ENCODE measurements at regions not wholly inside any gene's neighbourhood (a gene's known extent, or its start where the extent isn't known, plus 50 kb on each side); places are given as distances from the start of the nearest gene placed in this dataset.

- TF ChIP-seq CTCF (IDR thresholded peaks at IDR 0.05; ENCODE audit: low read depth, low read length), result no peak
- DNase-seq (ENCODE audit: low read depth, low spot score), result no peak
- no peak overlapping the region for H3K4me3 ChIP-seq (ENCODE audit: low read depth, low read length)
- in situ Hi-C loops (cut with HindIII; ENCODE audit: low sequenced_read_pairs), result no loop called here
Observed at GRCh38 chr7:22664988-22665798, 61.8 kb upstream of the IL6 start.

GRCh38 chr7:22663721-22664120, 63.3 kb upstream of the IL6 start:
- no peak for DNase-seq (ENCODE audit: low read depth, low spot score)
- in situ Hi-C loops (cut with HindIII; ENCODE audit: low sequenced_read_pairs), result no loop called here
- H3K4me3 ChIP-seq (ENCODE audit: low read depth, low read length), result no peak overlapping the region
- no peak for TF ChIP-seq CTCF (IDR thresholded peaks at IDR 0.05; ENCODE audit: low read depth, low read length)

- peak; percentile 75 for DNase-seq (ENCODE audit: low read depth, low spot score)
- no peak for TF ChIP-seq CTCF (IDR thresholded peaks at IDR 0.05; ENCODE audit: low read depth, low read length)
- in situ Hi-C loops (cut with HindIII; ENCODE audit: low sequenced_read_pairs), result no loop called here
Observed at GRCh38 chr7:22663357-22663718, 63.7 kb upstream of the IL6 start.

GRCh38 chr7:22662556-22663356, 64.2 kb upstream of the IL6 start:
- in situ Hi-C loops (cut with HindIII; ENCODE audit: low sequenced_read_pairs), result no loop called here
- no peak overlapping the region for H3K4me3 ChIP-seq (ENCODE audit: low read depth, low read length)
- TF ChIP-seq CTCF (IDR thresholded peaks at IDR 0.05; ENCODE audit: low read depth, low read length), result no peak
- no peak for DNase-seq (ENCODE audit: low read depth, low spot score)

More at GRCh38 chr7:22663357-22663718, 63.7 kb upstream of the IL6 start:
- H3K4me3 ChIP-seq (ENCODE audit: low read depth, low read length), result no peak overlapping the region

GRCh38 chr7:22662036-22662435, 65.0 kb upstream of the IL6 start:
- no peak for TF ChIP-seq CTCF (IDR thresholded peaks at IDR 0.05; ENCODE audit: low read depth, low read length)
- no peak overlapping the region for H3K4me3 ChIP-seq (ENCODE audit: low read depth, low read length)
- no peak for DNase-seq (ENCODE audit: low read depth, low spot score)
- in situ Hi-C loops (cut with HindIII; ENCODE audit: low sequenced_read_pairs), result no loop called here

- no peak for DNase-seq (ENCODE audit: low read depth, low spot score)
- TF ChIP-seq CTCF (IDR thresholded peaks at IDR 0.05; ENCODE audit: low read depth, low read length), result no peak
- no peak overlapping the region for H3K4me3 ChIP-seq (ENCODE audit: low read depth, low read length)
- in situ Hi-C loops (cut with HindIII; ENCODE audit: low sequenced_read_pairs), result no loop called here
Observed at GRCh38 chr7:22660732-22661131, 66.3 kb upstream of the IL6 start.

Data from astrocyte of the spinal cord (primary cell).